GM18870 (cell line): ENCODE measurements at regions not wholly inside any gene's neighbourhood (a gene's known extent, or its start where the extent isn't known, plus 50 kb on each side); places are given as distances from the start of the nearest gene placed in this dataset.
"Not testable (repeated sequence)": the region's sequence is repeated elsewhere in the genome, so short reads cannot be mapped to it uniquely, and the experiment has no call there.

ENCODE experiments used
- ATAC-seq: cut with Tn5 transposase; IDR thresholded peaks from one replicate; pipeline ENCODE4 v1.9.1; 2021; ENCODE audit warnings: moderate library complexity; ENCODE audit not compliant: unreplicated experiment

- ATAC-seq: no peak
Observed at GRCh38 chr2:104904889-104905288, 51.0 kb downstream of the POU3F3 start.

GRCh38 chr2:104909317-104909716 is 55.4 kb downstream of the POU3F3 start:
- no peak for ATAC-seq

GRCh38 chr2:104914509-104914908 is 60.6 kb downstream of the POU3F3 start:
- peak; percentile 74 for ATAC-seq

GRCh38 chr2:104915107-104915793 is 61.3 kb downstream of the POU3F3 start:
- ATAC-seq: no peak

- no peak for ATAC-seq
Observed at GRCh38 chr2:104919127-104919526, 65.2 kb downstream of the POU3F3 start.

GRCh38 chr2:104923665-104924064 is 69.8 kb downstream of the POU3F3 start:
- no peak for ATAC-seq

- no peak for ATAC-seq
Observed at GRCh38 chr2:104929663-104930062, 75.7 kb downstream of the POU3F3 start.

GRCh38 chr2:104930732-104931131 is 76.8 kb downstream of the POU3F3 start:
- no peak for ATAC-seq

GRCh38 chr2:104932243-104932642 is 78.3 kb downstream of the POU3F3 start:
- no peak for ATAC-seq

- ATAC-seq: no peak
Observed at GRCh38 chr2:104933151-104933917, 79.4 kb downstream of the POU3F3 start.

GRCh38 chr2:104936527-104936926 is 82.6 kb downstream of the POU3F3 start:
- no peak for ATAC-seq

GRCh38 chr2:104938231-104938941 is 84.5 kb downstream of the POU3F3 start:
- peak; percentile 91 for ATAC-seq

- no peak for ATAC-seq
Observed at GRCh38 chr2:104939570-104940217, 85.8 kb downstream of the POU3F3 start.

GRCh38 chr2:104944495-104944894 is 90.6 kb downstream of the POU3F3 start:
- no peak for ATAC-seq

GRCh38 chr2:104945121-104945520 is 91.2 kb downstream of the POU3F3 start:
- no peak for ATAC-seq

GRCh38 chr2:104945866-104946265 is 92.0 kb downstream of the POU3F3 start:
- ATAC-seq: no peak

- not testable (repeated sequence) for ATAC-seq
Observed at GRCh38 chr2:104947456-104947855, 90.4 kb upstream of the MRPS9 start.

GRCh38 chr2:104952976-104953375 is 84.9 kb upstream of the MRPS9 start:
- ATAC-seq: no peak

- no peak for ATAC-seq
Observed at GRCh38 chr2:104965900-104966299, 72.0 kb upstream of the MRPS9 start.

GRCh38 chr2:104969564-104969963 is 68.3 kb upstream of the MRPS9 start:
- ATAC-seq: no peak

GRCh38 chr2:104975371-104975770 is 62.5 kb upstream of the MRPS9 start:
- ATAC-seq: no peak
